ENCODE measurements at regions not wholly inside any gene's neighbourhood (a gene's known extent, or its start where the extent isn't known, plus 50 kb on each side); places are given as distances from the start of the nearest gene placed in this dataset.

- H3K36me3 ChIP-seq (ENCODE audit: control insufficient read depth in 4 of 4, insufficient read depth in 4 of 4, low read length in 4 of 4): no peaks in the 10 kb centered on the region
- H3K4me3 ChIP-seq: no peak overlapping the region
- H3K27me3 ChIP-seq (ENCODE audit: control insufficient read depth in 3 of 3, insufficient read depth in 3 of 3, low read length in 2 of 3): no peaks in the 10 kb centered on the region
- DNase-seq: no peak
- no peak overlapping the region for H3K9ac ChIP-seq (ENCODE audit: insufficient read depth in 1 of 2, low read length in 2 of 2)
- 83 to 86% methylated on average over 10 of the region's 10 CpGs for WGBS, 2 donors
- H3K4me1 ChIP-seq (ENCODE audit: control insufficient read depth in 5 of 5, insufficient read depth in 5 of 5, low read length in 5 of 5): peaks cover 0 to 11% (median 0%) of the 10 kb centered on the region in 5 donors
- H3K27ac ChIP-seq (ENCODE audit: low read depth in 1 of 2, low read length in 1 of 2): no peak overlapping the region
- TF ChIP-seq CTCF (IDR thresholded peaks at IDR 0.05; ENCODE audit: control extremely low read depth, extremely low read depth): no peak
- no peak for ATAC-seq (ENCODE audit: insufficient read depth, low FRiP score)
- H3K9me3 ChIP-seq (ENCODE audit: control insufficient read depth in 4 of 4, insufficient read depth in 3 of 4, low read length in 3 of 4): peaks cover 0 to 21% (median 0%) of the 10 kb centered on the region in 4 donors
Measured at GRCh38 chr10:47237316-47238260, 62.4 kb upstream of the GDF10 start.

GRCh38 chr10:47238331-47239095 lies 61.5 kb upstream of the GDF10 start:
- no peak overlapping the region for H3K27ac ChIP-seq (ENCODE audit: low read depth in 1 of 2, low read length in 1 of 2)

GRCh38 chr10:47239211-47239610 lies 60.8 kb upstream of the GDF10 start:
- Histone ChIP-seq H3K27ac (ENCODE audit: low read depth in 1 of 2, low read length in 1 of 2) (no peak overlapping the region), H3K9me3 (ENCODE audit: control insufficient read depth in 4 of 4, insufficient read depth in 3 of 4, low read length in 3 of 4) (peaks cover 0 to 21% (median 0%) of the 10 kb centered on the region in 4 donors), H3K4me1 (ENCODE audit: control insufficient read depth in 5 of 5, insufficient read depth in 5 of 5, low read length in 5 of 5) (peaks cover 0 to 7% (median 0%) of the 10 kb centered on the region in 5 donors), H3K27me3 (ENCODE audit: control insufficient read depth in 3 of 3, insufficient read depth in 3 of 3, low read length in 2 of 3) (no peaks in the 10 kb centered on the region), H3K4me3 (no peak overlapping the region), H3K36me3 (ENCODE audit: control insufficient read depth in 4 of 4, insufficient read depth in 4 of 4, low read length in 4 of 4) (no peaks in the 10 kb centered on the region), H3K9ac (ENCODE audit: insufficient read depth in 1 of 2, low read length in 2 of 2) (no peak overlapping the region)
- DNase-seq (no peak), ATAC-seq (ENCODE audit: insufficient read depth, low FRiP score) (no peak)
- TF ChIP-seq CTCF (IDR thresholded peaks at IDR 0.05; ENCODE audit: control extremely low read depth, extremely low read depth): no peak
- 64 to 72% methylated on average over 3 of the region's 3 CpGs for whole genome bisulfite sequencing, 2 donors

More at GRCh38 chr10:47238331-47239095, 61.5 kb upstream of the GDF10 start:
- Histone ChIP-seq H3K27me3 (ENCODE audit: control insufficient read depth in 3 of 3, insufficient read depth in 3 of 3, low read length in 2 of 3) (no peaks in the 10 kb centered on the region), H3K36me3 (ENCODE audit: control insufficient read depth in 4 of 4, insufficient read depth in 4 of 4, low read length in 4 of 4) (no peaks in the 10 kb centered on the region), H3K9ac (ENCODE audit: insufficient read depth in 1 of 2, low read length in 2 of 2) (no peak overlapping the region), H3K4me3 (no peak overlapping the region), H3K9me3 (ENCODE audit: control insufficient read depth in 4 of 4, insufficient read depth in 3 of 4, low read length in 3 of 4) (peaks cover 0 to 21% (median 0%) of the 10 kb centered on the region in 4 donors), H3K4me1 (ENCODE audit: control insufficient read depth in 5 of 5, insufficient read depth in 5 of 5, low read length in 5 of 5) (peaks cover 0 to 11% (median 0%) of the 10 kb centered on the region in 5 donors)
- DNase-seq (no peak), ATAC-seq (ENCODE audit: insufficient read depth, low FRiP score) (no peak)
- no peak for TF ChIP-seq CTCF (IDR thresholded peaks at IDR 0.05; ENCODE audit: control extremely low read depth, extremely low read depth)
- 89 to 93% methylated on average over 7 of the region's 7 CpGs for WGBS, 2 donors
